Effector memory CD8-positive, alpha-beta T cell (primary cell): ENCODE measurements at regions not wholly inside any gene's neighbourhood (a gene's known extent, or its start where the extent isn't known, plus 50 kb on each side); places are given as distances from the start of the nearest gene placed in this dataset.

ENCODE experiments used
- ATAC-seq: fragments of 150-1000 bp; cut with Tn5 transposase; replicated peaks from 2 replicates; pipeline ENCODE4 v1.10.0; 2021; ENCODE audit warnings: mild to moderate bottlenecking, moderate library complexity
- DNase-seq, 3 experiments: peaks; one replicate each; pipeline ENCODE4 v3.0.0; 2021
- H3K27ac Mint-ChIP-seq, 2 donors: one replicate each; pipeline ENCODE4 v1.8.0; 2022; ENCODE audit warnings: mild to moderate bottlenecking in 2 of 2, mixed read lengths in 2 of 2, moderate library complexity in 2 of 2
- H3K27me3 Mint-ChIP-seq, 2 donors: one replicate each; pipeline ENCODE4 v1.8.0; 2022; ENCODE audit warnings: mixed read lengths in 2 of 2
- H3K36me3 Mint-ChIP-seq: one replicate; pipeline ENCODE4 v1.8.0; 2022; ENCODE audit warnings: mild to moderate bottlenecking, moderate library complexity, mixed read lengths; ENCODE audit not compliant: insufficient read depth
- H3K4me1 Mint-ChIP-seq, 2 donors: one replicate each; pipeline ENCODE4 v1.8.0; 2022; ENCODE audit warnings: low read depth in 2 of 2, mixed read lengths in 2 of 2
- H3K4me3 Mint-ChIP-seq, 2 donors: one replicate each; pipeline ENCODE4 v1.8.0; 2022; ENCODE audit warnings: mild to moderate bottlenecking in 2 of 2, mixed read lengths in 2 of 2, moderate library complexity in 2 of 2
- H3K9me3 Mint-ChIP-seq, 2 donors: one replicate each; pipeline ENCODE4 v1.8.0; 2022; ENCODE audit warnings: mixed read lengths in 2 of 2

GRCh38 chr4:126956184-126956897, 676.4 kb upstream of the INTU start:
- H3K9me3 Mint-ChIP-seq = peaks cover 0 to 5% of the 10 kb centered on the region in 2 donors
- H3K4me3 Mint-ChIP-seq = no peak overlapping the region
- no peaks in the 10 kb centered on the region for H3K4me1 Mint-ChIP-seq
- H3K36me3 Mint-ChIP-seq = no peaks in the 10 kb centered on the region
- H3K27me3 Mint-ChIP-seq = no peaks in the 10 kb centered on the region
- H3K27ac Mint-ChIP-seq = no peak overlapping the region
- no peak for ATAC-seq
- no peak for DNase-seq

DNA sequence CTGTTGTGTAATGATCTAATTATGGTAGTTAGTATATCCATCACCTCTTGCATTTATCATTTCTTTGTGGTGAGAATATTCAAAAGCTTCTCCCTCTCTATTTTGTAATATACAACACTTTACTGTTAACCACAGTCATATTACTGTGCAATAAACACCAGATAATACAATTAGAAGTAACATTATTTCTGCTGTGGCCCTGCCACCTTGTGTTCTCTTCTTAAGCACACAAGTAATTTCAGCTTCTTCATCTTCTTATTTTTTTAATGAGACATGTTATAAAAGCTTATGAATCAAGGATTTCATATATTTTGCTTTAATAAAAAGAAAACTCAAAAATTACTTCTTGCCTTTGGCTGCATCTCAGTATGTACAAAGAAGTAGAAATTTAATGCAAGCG, 675.2 kb upstream of the INTU start:
- H3K27me3 Mint-ChIP-seq = no peaks in the 10 kb centered on the region
- no peak for ATAC-seq
- H3K4me1 Mint-ChIP-seq = no peaks in the 10 kb centered on the region
- peaks cover 0 to 5% of the 10 kb centered on the region in 2 donors for H3K9me3 Mint-ChIP-seq
- no peak overlapping the region for H3K27ac Mint-ChIP-seq
- H3K4me3 Mint-ChIP-seq = no peak overlapping the region
- no peaks in the 10 kb centered on the region for H3K36me3 Mint-ChIP-seq
- no peak for DNase-seq

GRCh38 chr4:126957987-126958386, 674.8 kb upstream of the INTU start:
- H3K4me3 Mint-ChIP-seq = no peak overlapping the region
- no peaks in the 10 kb centered on the region for H3K4me1 Mint-ChIP-seq
- peaks cover 0 to 5% of the 10 kb centered on the region in 2 donors for H3K9me3 Mint-ChIP-seq
- H3K27ac Mint-ChIP-seq = no peak overlapping the region
- ATAC-seq (no peak), DNase-seq (no peak)
- H3K27me3 Mint-ChIP-seq = no peaks in the 10 kb centered on the region
- H3K36me3 Mint-ChIP-seq = no peaks in the 10 kb centered on the region

DNA sequence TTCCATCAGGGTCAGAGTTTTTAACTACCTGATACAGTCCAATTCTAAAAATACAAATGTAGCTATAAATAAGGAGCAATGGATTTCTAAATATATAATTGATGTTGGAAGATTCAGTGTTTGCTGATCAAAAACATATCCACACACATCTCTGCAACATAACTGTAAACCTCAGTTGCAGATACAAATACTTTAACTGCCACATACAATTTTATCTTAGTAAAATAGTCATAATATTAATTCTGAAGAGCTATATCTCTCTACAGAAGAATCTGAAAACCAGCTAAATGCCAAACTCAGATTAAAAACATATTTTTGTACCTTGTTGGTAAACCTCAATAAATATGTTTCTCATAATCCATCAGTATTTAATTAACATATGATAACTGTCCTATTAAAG, 674.3 kb upstream of the INTU start:
- ATAC-seq (no peak), DNase-seq (no peak)
- Mint-ChIP-seq H3K9me3 (peaks cover 0 to 5% of the 10 kb centered on the region in 2 donors), H3K36me3 (no peaks in the 10 kb centered on the region), H3K4me1 (no peaks in the 10 kb centered on the region), H3K27ac (no peak overlapping the region), H3K4me3 (no peak overlapping the region), H3K27me3 (no peaks in the 10 kb centered on the region)

DNA sequence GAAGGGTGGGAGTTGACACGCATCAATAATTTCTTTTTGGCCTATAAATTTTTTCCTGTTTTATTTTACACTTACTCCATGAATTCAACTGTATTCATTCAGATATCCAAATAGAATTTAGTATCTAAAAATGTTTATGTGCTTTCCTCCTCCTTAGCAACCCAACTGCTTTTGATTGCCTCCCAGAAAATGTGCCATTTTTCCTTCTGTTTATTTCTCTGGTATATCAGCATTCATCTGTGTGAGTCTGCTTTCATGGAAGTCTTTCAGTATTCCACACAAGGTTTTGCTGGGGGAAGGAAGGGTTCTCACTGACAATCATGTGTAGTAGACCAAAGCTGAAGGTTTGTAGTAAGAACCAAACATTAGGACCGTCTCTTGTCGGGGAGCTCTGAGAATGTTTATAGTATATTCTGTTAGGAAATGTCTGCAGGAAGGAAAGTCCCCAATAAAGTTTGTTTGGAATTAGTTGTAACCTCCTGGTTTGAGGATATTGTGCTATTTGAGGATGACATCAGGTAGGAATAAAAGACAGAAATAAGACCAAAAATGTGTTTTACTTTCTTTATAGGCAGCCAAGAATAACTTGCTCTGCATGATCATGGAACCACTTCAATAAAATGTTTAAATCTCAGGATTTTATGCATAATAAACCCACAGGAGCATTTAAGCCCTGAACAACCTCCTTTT, 673.6 kb upstream of the INTU start:
- Mint-ChIP-seq H3K4me3 (no peak overlapping the region), H3K36me3 (no peaks in the 10 kb centered on the region), H3K4me1 (no peaks in the 10 kb centered on the region), H3K27ac (no peak overlapping the region), H3K9me3 (peaks cover 0 to 6% of the 10 kb centered on the region in 2 donors), H3K27me3 (no peaks in the 10 kb centered on the region)
- no peak for DNase-seq
- ATAC-seq = no peak

DNA sequence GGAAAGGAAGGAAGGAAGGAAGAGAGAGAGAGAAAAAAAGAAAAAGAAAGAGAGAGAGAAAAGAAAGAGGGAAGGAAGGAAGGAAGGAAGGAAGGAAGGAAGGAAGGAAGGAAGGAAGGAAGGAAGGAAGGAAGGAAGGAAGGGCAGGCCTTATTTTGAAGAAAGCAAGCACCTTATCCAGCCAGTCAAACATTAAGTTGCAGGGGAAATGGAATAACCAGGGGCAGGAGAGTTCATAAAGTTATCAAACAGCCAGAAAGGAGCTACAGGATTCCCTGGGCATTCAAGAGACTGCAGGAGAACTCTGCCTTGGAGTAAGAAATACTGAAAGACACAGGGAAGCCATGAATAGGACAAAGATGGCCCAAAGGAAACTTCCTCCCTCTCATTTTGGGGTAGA, 672.0 kb upstream of the INTU start:
- Mint-ChIP-seq H3K27ac (no peak overlapping the region), H3K27me3 (no peaks in the 10 kb centered on the region)

DNA sequence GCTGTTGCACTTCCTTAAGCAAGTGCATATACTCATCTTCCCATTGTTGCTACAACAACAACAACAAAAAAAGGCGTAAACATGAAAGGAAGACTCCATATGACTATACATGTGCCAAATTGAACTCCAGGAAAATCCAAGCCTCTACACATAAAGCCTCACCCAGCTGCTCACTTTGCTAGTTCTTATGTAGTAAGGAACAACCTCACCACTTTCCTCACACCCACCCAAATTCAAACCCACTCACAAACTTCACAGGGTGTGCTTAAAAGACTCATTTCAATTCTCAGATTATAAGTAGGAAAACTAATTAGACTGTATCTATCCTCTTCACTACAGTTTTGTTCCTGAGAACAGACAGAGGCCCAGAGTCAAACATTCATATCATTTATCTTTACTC, 671.1 kb upstream of the INTU start:
- no peak overlapping the region for H3K4me3 Mint-ChIP-seq
- H3K9me3 Mint-ChIP-seq = peaks cover 4 to 6% of the 10 kb centered on the region in 2 donors
- no peaks in the 10 kb centered on the region for H3K36me3 Mint-ChIP-seq
- H3K27ac Mint-ChIP-seq = no peak overlapping the region
- no peaks in the 10 kb centered on the region for H3K4me1 Mint-ChIP-seq
- ATAC-seq (no peak), DNase-seq (no peak)
- no peaks in the 10 kb centered on the region for H3K27me3 Mint-ChIP-seq

More for the DNA sequence above, 672.0 kb upstream of the INTU start:
- Mint-ChIP-seq H3K36me3 (no peaks in the 10 kb centered on the region), H3K4me1 (no peaks in the 10 kb centered on the region), H3K9me3 (peaks cover 4 to 6% of the 10 kb centered on the region in 2 donors), H3K4me3 (no peak overlapping the region)
- ATAC-seq (no peak), DNase-seq (no peak)

GRCh38 chr4:126965877-126966276, 666.9 kb upstream of the INTU start:
- Mint-ChIP-seq H3K27ac (no peak overlapping the region), H3K4me1 (no peaks in the 10 kb centered on the region), H3K4me3 (no peak overlapping the region), H3K36me3 (no peaks in the 10 kb centered on the region), H3K9me3 (peaks cover 6 to 8% of the 10 kb centered on the region in 2 donors), H3K27me3 (no peaks in the 10 kb centered on the region)
- no peak for ATAC-seq
- no peak for DNase-seq

DNA sequence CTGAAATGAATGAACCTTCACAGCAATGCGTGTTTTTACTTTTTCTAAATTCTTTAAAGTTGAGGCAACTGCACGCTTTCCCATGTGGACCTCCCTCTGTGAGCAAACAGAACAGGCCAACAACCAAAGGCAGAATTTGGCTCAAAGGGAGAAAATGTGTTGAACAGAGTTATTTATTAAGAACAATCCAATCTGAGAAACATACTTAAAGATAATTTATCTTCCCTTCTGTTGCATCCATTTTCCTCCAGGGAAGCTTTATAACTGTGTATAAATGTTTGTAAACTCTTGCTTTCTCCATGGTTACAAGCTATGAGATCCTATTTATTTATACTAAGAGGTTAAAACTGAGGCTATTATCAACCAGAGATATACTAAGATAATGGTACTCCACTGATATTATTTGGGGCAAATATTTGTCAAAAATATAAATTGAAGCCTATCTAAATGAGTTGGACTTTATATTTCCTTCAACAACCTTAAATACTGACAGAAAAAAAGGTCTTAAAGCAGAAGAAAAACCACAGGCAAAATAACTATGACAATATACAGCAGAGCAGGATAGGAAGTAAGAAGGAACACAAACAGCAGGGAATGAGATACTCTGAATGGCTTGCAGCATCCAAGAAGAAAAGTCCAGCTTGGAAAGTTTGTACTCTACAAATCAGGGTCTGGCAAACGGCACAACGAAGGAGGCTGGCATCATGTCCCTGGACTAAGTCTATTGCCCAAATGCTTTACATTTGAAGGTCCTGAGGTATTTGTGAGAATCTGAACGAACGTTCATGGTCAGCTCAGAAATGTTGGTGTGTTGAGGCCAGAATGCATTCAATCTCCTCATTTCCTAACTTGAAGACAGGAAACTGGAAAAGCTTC, 663.2 kb upstream of the INTU start:
- Mint-ChIP-seq H3K9me3 (peaks cover 10 to 20% of the 10 kb centered on the region in 2 donors), H3K4me1 (no peaks in the 10 kb centered on the region), H3K27me3 (no peaks in the 10 kb centered on the region), H3K4me3 (no peak overlapping the region), H3K36me3 (no peaks in the 10 kb centered on the region), H3K27ac (no peak overlapping the region)
- DNase-seq (no peak), ATAC-seq (no peak)

GRCh38 chr4:126973201-126973600, 659.6 kb upstream of the INTU start:
- DNase-seq = no peak
- no peak overlapping the region for H3K4me3 Mint-ChIP-seq
- no peak overlapping the region for H3K27ac Mint-ChIP-seq
- H3K36me3 Mint-ChIP-seq = no peaks in the 10 kb centered on the region
- no peaks in the 10 kb centered on the region for H3K4me1 Mint-ChIP-seq
- H3K27me3 Mint-ChIP-seq = no peaks in the 10 kb centered on the region
- H3K9me3 Mint-ChIP-seq = peaks cover 9 to 20% of the 10 kb centered on the region in 2 donors
- ATAC-seq = no peak

DNA sequence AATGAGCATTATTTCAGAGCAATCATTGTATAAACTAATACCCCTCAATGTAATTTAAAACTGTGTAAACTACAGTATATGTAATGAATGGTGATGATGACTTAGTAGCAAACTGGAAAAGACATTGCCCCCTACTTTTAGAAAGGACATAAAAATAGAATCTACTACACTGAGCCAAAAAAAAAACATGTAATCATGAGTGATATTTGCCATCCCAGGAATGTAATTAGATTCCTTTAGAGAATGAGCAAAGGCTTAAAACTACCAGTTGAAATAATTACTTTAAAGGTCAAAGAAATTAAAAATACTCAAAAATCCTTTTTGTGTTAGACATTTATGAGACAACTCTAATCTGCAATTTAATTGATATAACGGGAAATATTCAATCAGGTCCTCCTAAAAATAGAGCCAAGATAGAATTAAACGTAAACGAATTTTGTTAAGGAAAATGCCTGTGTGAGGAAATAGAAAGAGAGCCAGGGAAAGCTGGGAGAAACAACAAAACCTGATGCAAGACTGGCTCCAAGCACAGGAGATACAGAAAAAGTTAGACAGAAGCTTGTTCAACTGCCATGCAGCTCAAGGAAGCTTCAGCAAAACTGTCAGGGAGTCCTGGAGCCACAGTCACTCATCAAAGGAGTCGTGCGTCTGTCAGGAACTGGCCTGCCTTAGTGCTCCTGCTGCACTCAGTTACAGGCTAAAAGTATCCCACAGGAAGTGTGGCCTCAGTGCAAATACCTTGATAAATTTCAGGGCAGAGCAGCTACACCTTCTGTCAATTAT, 655.7 kb upstream of the INTU start:
- no peak for ATAC-seq
- no peaks in the 10 kb centered on the region for H3K27me3 Mint-ChIP-seq

GRCh38 chr4:126986005-126986404, 646.8 kb upstream of the INTU start:
- no peaks in the 10 kb centered on the region for H3K36me3 Mint-ChIP-seq
- no peak overlapping the region for H3K4me3 Mint-ChIP-seq
- no peaks in the 10 kb centered on the region for H3K27me3 Mint-ChIP-seq
- H3K4me1 Mint-ChIP-seq = no peaks in the 10 kb centered on the region
- peaks cover 4 to 20% of the 10 kb centered on the region in 2 donors for H3K9me3 Mint-ChIP-seq
- DNase-seq (no peak), ATAC-seq (no peak)
- no peak overlapping the region for H3K27ac Mint-ChIP-seq

More for the DNA sequence above, 655.7 kb upstream of the INTU start:
- H3K27ac Mint-ChIP-seq = no peak overlapping the region
- no peaks in the 10 kb centered on the region for H3K36me3 Mint-ChIP-seq
- peaks cover 10 to 33% of the 10 kb centered on the region in 2 donors for H3K9me3 Mint-ChIP-seq
- no peak overlapping the region for H3K4me3 Mint-ChIP-seq
- no peak for DNase-seq
- H3K4me1 Mint-ChIP-seq = no peaks in the 10 kb centered on the region

DNA sequence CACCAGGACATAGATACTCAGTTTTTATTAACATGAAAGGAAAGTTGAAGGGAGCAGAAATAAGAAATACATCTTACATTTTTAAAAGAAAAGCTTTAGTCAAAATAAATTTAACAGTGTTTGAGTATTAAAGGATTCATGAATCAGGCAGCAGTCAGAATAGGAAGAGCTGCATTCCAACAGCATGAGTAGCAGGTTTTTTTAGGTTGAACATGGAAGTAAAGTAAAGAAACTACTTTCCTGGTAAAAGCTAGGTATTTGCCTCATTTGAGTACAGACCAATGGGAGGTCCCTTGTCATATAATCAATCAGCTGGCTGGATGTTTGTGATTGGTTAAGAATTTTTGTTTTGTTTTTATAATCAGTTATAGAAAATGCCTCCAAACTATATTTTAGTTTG, 645.9 kb upstream of the INTU start:
- no peak for ATAC-seq

More for the DNA sequence above, 645.9 kb upstream of the INTU start:
- Mint-ChIP-seq H3K4me3 (no peak overlapping the region), H3K27ac (no peak overlapping the region), H3K36me3 (no peaks in the 10 kb centered on the region), H3K4me1 (no peaks in the 10 kb centered on the region), H3K9me3 (peaks cover 4 to 17% of the 10 kb centered on the region in 2 donors), H3K27me3 (no peaks in the 10 kb centered on the region)
- no peak for DNase-seq
